ENCODE measurements at regions not wholly inside any gene's neighbourhood (a gene's known extent, or its start where the extent isn't known, plus 50 kb on each side); places are given as distances from the start of the nearest gene placed in this dataset.

- intact Hi-C loops (cut with micrococcal nuclease) = no loop called here
- ChIA-PET POLR2A (no interaction called here), CTCF (no interaction called here)
- Mint-ChIP-seq H3K27ac (no peak overlapping the region), H3K36me3 (no peaks in the 10 kb centered on the region), H3K4me3 (no peak overlapping the region), H3K9me3 (no peaks in the 10 kb centered on the region), H3K4me1 (peaks cover 0 to 16% (median 0%) of the 10 kb centered on the region in 7 donors), H3K27me3 (peaks cover 19 to 34% (median 28%) of the 10 kb centered on the region in 5 donors)
- DNase-seq (no peak), ATAC-seq (no peak)
- H3K4me3 ChIP-seq (ENCODE audit: low read length) = no peak overlapping the region
- no peaks in the 10 kb centered on the region for H3K4me1 ChIP-seq (ENCODE audit: control insufficient read depth in 2 of 2, insufficient read depth in 2 of 2, low read length in 2 of 2)
- H3K27ac ChIP-seq (ENCODE audit: low read depth, low read length) = no peak overlapping the region
- no peaks in the 10 kb centered on the region for H3K36me3 ChIP-seq (ENCODE audit: control insufficient read depth in 2 of 3, insufficient read depth in 3 of 3, low read length in 3 of 3)
- H3K27me3 ChIP-seq (ENCODE audit: control insufficient read depth in 2 of 2, insufficient read depth in 2 of 2, low read length in 2 of 2) = no peaks in the 10 kb centered on the region
- no peaks in the 10 kb centered on the region for H3K9me3 ChIP-seq (ENCODE audit: control insufficient read depth in 2 of 3, low read length in 3 of 3)
Observed at GRCh38 chr9:19662213-19662612, 126.6 kb downstream of the SLC24A2 start.

- no peaks in the 10 kb centered on the region for H3K36me3 ChIP-seq (ENCODE audit: control insufficient read depth in 2 of 3, insufficient read depth in 3 of 3, low read length in 3 of 3)
- POLR2A ChIA-PET = no interaction called here
- no peak overlapping the region for H3K4me3 Mint-ChIP-seq
- H3K4me3 ChIP-seq (ENCODE audit: low read length) = no peak overlapping the region
- ATAC-seq = no peak
- peaks cover 17 to 31% (median 28%) of the 10 kb centered on the region in 5 donors for H3K27me3 Mint-ChIP-seq
- H3K27ac Mint-ChIP-seq = no peak overlapping the region
- H3K27me3 ChIP-seq (ENCODE audit: control insufficient read depth in 2 of 2, insufficient read depth in 2 of 2, low read length in 2 of 2) = no peaks in the 10 kb centered on the region
- CTCF ChIA-PET = no interaction called here
- no peaks in the 10 kb centered on the region for H3K36me3 Mint-ChIP-seq
- intact Hi-C loops (cut with micrococcal nuclease) = no loop called here
- no peaks in the 10 kb centered on the region for H3K9me3 ChIP-seq (ENCODE audit: control insufficient read depth in 2 of 3, low read length in 3 of 3)
- H3K4me1 ChIP-seq (ENCODE audit: control insufficient read depth in 2 of 2, insufficient read depth in 2 of 2, low read length in 2 of 2) = no peaks in the 10 kb centered on the region
- DNase-seq = no peak
- H3K27ac ChIP-seq (ENCODE audit: low read depth, low read length) = no peak overlapping the region
- H3K4me1 Mint-ChIP-seq = peaks cover 0 to 9% (median 0%) of the 10 kb centered on the region in 7 donors
- no peaks in the 10 kb centered on the region for H3K9me3 Mint-ChIP-seq
Observed at GRCh38 chr9:19660019-19660418, 128.8 kb downstream of the SLC24A2 start.

- Mint-ChIP-seq H3K27me3 (peaks cover 7 to 24% (median 22%) of the 10 kb centered on the region in 5 donors), H3K4me3 (no peak overlapping the region), H3K36me3 (no peaks in the 10 kb centered on the region), H3K4me1 (peaks cover 0 to 4% (median 0%) of the 10 kb centered on the region in 7 donors), H3K27ac (no peak overlapping the region), H3K9me3 (no peaks in the 10 kb centered on the region)
- no peaks in the 10 kb centered on the region for H3K36me3 ChIP-seq (ENCODE audit: control insufficient read depth in 2 of 3, insufficient read depth in 3 of 3, low read length in 3 of 3)
- H3K4me1 ChIP-seq (ENCODE audit: control insufficient read depth in 2 of 2, insufficient read depth in 2 of 2, low read length in 2 of 2) = no peaks in the 10 kb centered on the region
- CTCF ChIA-PET = interaction anchor here (0.6 kb wide), 1 partner anchor 1401 kb away, joined by 6 read pairs; no protein-coding TSS in a partner anchor
- ATAC-seq = no peak
- no peaks in the 10 kb centered on the region for H3K9me3 ChIP-seq (ENCODE audit: control insufficient read depth in 2 of 3, low read length in 3 of 3)
- no peak overlapping the region for H3K27ac ChIP-seq (ENCODE audit: low read depth, low read length)
- POLR2A ChIA-PET = no interaction called here
- H3K4me3 ChIP-seq (ENCODE audit: low read length) = no peak overlapping the region
- DNase-seq = no peak
- H3K27me3 ChIP-seq (ENCODE audit: control insufficient read depth in 2 of 2, insufficient read depth in 2 of 2, low read length in 2 of 2) = no peaks in the 10 kb centered on the region
- intact Hi-C loops (cut with micrococcal nuclease) = no loop called here
Observed at GRCh38 chr9:19656704-19657103, 132.1 kb downstream of the SLC24A2 start.

GRCh38 chr9:19651681-19652080, 137.2 kb downstream of the SLC24A2 start:
- ATAC-seq = no peak
- no peak overlapping the region for H3K27ac ChIP-seq (ENCODE audit: low read depth, low read length)
- H3K4me1 ChIP-seq (ENCODE audit: control insufficient read depth in 2 of 2, insufficient read depth in 2 of 2, low read length in 2 of 2) = no peaks in the 10 kb centered on the region
- ChIA-PET POLR2A (no interaction called here), CTCF (no interaction called here)
- no peaks in the 10 kb centered on the region for H3K27me3 ChIP-seq (ENCODE audit: control insufficient read depth in 2 of 2, insufficient read depth in 2 of 2, low read length in 2 of 2)
- H3K9me3 Mint-ChIP-seq = no peaks in the 10 kb centered on the region
- no peaks in the 10 kb centered on the region for H3K36me3 ChIP-seq (ENCODE audit: control insufficient read depth in 2 of 3, insufficient read depth in 3 of 3, low read length in 3 of 3)
- peaks cover 0 to 17% (median 13%) of the 10 kb centered on the region in 5 donors for H3K27me3 Mint-ChIP-seq
- H3K4me1 Mint-ChIP-seq = no peaks in the 10 kb centered on the region
- H3K36me3 Mint-ChIP-seq = no peaks in the 10 kb centered on the region
- no peaks in the 10 kb centered on the region for H3K9me3 ChIP-seq (ENCODE audit: control insufficient read depth in 2 of 3, low read length in 3 of 3)
- no peak overlapping the region for H3K4me3 Mint-ChIP-seq
- H3K4me3 ChIP-seq (ENCODE audit: low read length) = no peak overlapping the region
- DNase-seq = no peak
- intact Hi-C loops (cut with micrococcal nuclease) = no loop called here
- no peak overlapping the region for H3K27ac Mint-ChIP-seq

- ChIA-PET CTCF (no interaction called here), POLR2A (no interaction called here)
- no peaks in the 10 kb centered on the region for H3K36me3 Mint-ChIP-seq
- intact Hi-C loops (cut with micrococcal nuclease) = no loop called here
- H3K4me3 Mint-ChIP-seq = no peak overlapping the region
- Histone ChIP-seq H3K4me3 (ENCODE audit: low read length) (no peak overlapping the region), H3K27ac (ENCODE audit: low read depth, low read length) (no peak overlapping the region), H3K36me3 (ENCODE audit: control insufficient read depth in 2 of 3, insufficient read depth in 3 of 3, low read length in 3 of 3) (no peaks in the 10 kb centered on the region), H3K27me3 (ENCODE audit: control insufficient read depth in 2 of 2, insufficient read depth in 2 of 2, low read length in 2 of 2) (no peaks in the 10 kb centered on the region), H3K9me3 (ENCODE audit: control insufficient read depth in 2 of 3, low read length in 3 of 3) (no peaks in the 10 kb centered on the region), H3K4me1 (ENCODE audit: control insufficient read depth in 2 of 2, insufficient read depth in 2 of 2, low read length in 2 of 2) (no peaks in the 10 kb centered on the region)
- H3K27ac Mint-ChIP-seq = no peak overlapping the region
- DNase-seq (no peak), ATAC-seq (no peak)
- H3K27me3 Mint-ChIP-seq = peaks cover 0 to 23% (median 17%) of the 10 kb centered on the region in 5 donors
- H3K9me3 Mint-ChIP-seq = no peaks in the 10 kb centered on the region
- H3K4me1 Mint-ChIP-seq = no peaks in the 10 kb centered on the region
Observed at GRCh38 chr9:19650312-19650711, 138.5 kb downstream of the SLC24A2 start.

GRCh38 chr9:19649336-19650041, 139.3 kb downstream of the SLC24A2 start:
- CTCF ChIA-PET = no interaction called here
- no peak overlapping the region for H3K4me3 Mint-ChIP-seq
- POLR2A ChIA-PET = no interaction called here
- H3K27ac ChIP-seq (ENCODE audit: low read depth, low read length) = no peak overlapping the region
- H3K4me3 ChIP-seq (ENCODE audit: low read length) = no peak overlapping the region
- intact Hi-C loops (cut with micrococcal nuclease) = no loop called here
- no peaks in the 10 kb centered on the region for H3K27me3 ChIP-seq (ENCODE audit: control insufficient read depth in 2 of 2, insufficient read depth in 2 of 2, low read length in 2 of 2)
- peaks cover 0 to 23% (median 17%) of the 10 kb centered on the region in 5 donors for H3K27me3 Mint-ChIP-seq
- no peaks in the 10 kb centered on the region for H3K4me1 Mint-ChIP-seq
- no peaks in the 10 kb centered on the region for H3K9me3 ChIP-seq (ENCODE audit: control insufficient read depth in 2 of 3, low read length in 3 of 3)
- H3K36me3 Mint-ChIP-seq = no peaks in the 10 kb centered on the region
- H3K4me1 ChIP-seq (ENCODE audit: control insufficient read depth in 2 of 2, insufficient read depth in 2 of 2, low read length in 2 of 2) = no peaks in the 10 kb centered on the region
- H3K36me3 ChIP-seq (ENCODE audit: control insufficient read depth in 2 of 3, insufficient read depth in 3 of 3, low read length in 3 of 3) = no peaks in the 10 kb centered on the region
- no peak overlapping the region for H3K27ac Mint-ChIP-seq
- DNase-seq (no peak), ATAC-seq (no peak)
- no peaks in the 10 kb centered on the region for H3K9me3 Mint-ChIP-seq

- Mint-ChIP-seq H3K4me3 (no peak overlapping the region), H3K4me1 (no peaks in the 10 kb centered on the region), H3K9me3 (no peaks in the 10 kb centered on the region), H3K27me3 (peaks cover 0 to 29% (median 17%) of the 10 kb centered on the region in 5 donors), H3K36me3 (no peaks in the 10 kb centered on the region), H3K27ac (no peak overlapping the region)
- Histone ChIP-seq H3K4me3 (ENCODE audit: low read length) (no peak overlapping the region), H3K4me1 (ENCODE audit: control insufficient read depth in 2 of 2, insufficient read depth in 2 of 2, low read length in 2 of 2) (no peaks in the 10 kb centered on the region), H3K27me3 (ENCODE audit: control insufficient read depth in 2 of 2, insufficient read depth in 2 of 2, low read length in 2 of 2) (no peaks in the 10 kb centered on the region), H3K27ac (ENCODE audit: low read depth, low read length) (no peak overlapping the region), H3K9me3 (ENCODE audit: control insufficient read depth in 2 of 3, low read length in 3 of 3) (no peaks in the 10 kb centered on the region), H3K36me3 (ENCODE audit: control insufficient read depth in 2 of 3, insufficient read depth in 3 of 3, low read length in 3 of 3) (no peaks in the 10 kb centered on the region)
- intact Hi-C loops (cut with micrococcal nuclease) = no loop called here
- POLR2A ChIA-PET = no interaction called here
- CTCF ChIA-PET = no interaction called here
- ATAC-seq (no peak), DNase-seq (no peak)
Observed at GRCh38 chr9:19648672-19649071, 140.2 kb downstream of the SLC24A2 start.
